ENCODE measurements at regions not wholly inside any gene's neighbourhood (a gene's known extent, or its start where the extent isn't known, plus 50 kb on each side); places are given as distances from the start of the nearest gene placed in this dataset.

DNA sequence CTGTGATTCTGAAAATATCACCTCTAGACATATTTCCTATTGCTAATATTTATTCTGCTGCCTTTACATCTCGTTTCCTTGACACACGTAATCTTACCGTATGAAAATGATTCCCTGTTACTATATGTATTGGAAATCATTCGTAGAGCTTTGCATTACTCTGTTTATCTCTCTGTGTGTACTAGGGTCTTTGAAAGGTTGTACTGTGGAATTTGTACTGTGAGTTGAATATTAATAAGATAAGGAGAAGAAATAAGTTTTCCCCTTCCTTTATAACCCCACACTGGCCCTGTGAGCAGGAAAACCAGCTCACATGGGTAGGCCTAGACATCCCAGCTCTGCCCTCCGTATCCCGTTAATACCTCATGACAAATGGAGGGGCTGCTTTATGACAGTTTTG is 354.9 kb downstream of the KLF5 start:
- Histone ChIP-seq H3K4me3 (ENCODE audit: low read depth, low read length, poor library complexity, severe bottlenecking) (no peak overlapping the region), H2AFZ (ENCODE audit: low read length) (no peak overlapping the region), H3K9ac (ENCODE audit: low read length) (no peak overlapping the region), H3F3A (ENCODE audit: insufficient read depth, low read length) (no peaks in the 10 kb centered on the region), H4K20me1 (ENCODE audit: insufficient read depth, low read length) (no peaks in the 10 kb centered on the region), H3K9me2 (ENCODE audit: low read depth, low read length) (no peaks in the 10 kb centered on the region), H3K27me3 (ENCODE audit: insufficient read depth, low read length) (no peaks in the 10 kb centered on the region), H3K4me1 (ENCODE audit: insufficient read depth, low read length, severe bottlenecking) (no peaks in the 10 kb centered on the region), H3K9me3 (ENCODE audit: low read length) (no peaks in the 10 kb centered on the region), H3K79me2 (ENCODE audit: insufficient read depth, low read length) (no peaks in the 10 kb centered on the region), H3K36me3 (ENCODE audit: insufficient read depth, low read length) (no peaks in the 10 kb centered on the region), H3K4me2 (ENCODE audit: low read length) (no peak overlapping the region), H3K27ac (ENCODE audit: low read depth, low read length, poor library complexity, severe bottlenecking) (no peak overlapping the region)
- TF ChIP-seq CTCF (IDR thresholded peaks at IDR 0.05; ENCODE audit: low read length), result no peak
- no peak for TF ChIP-seq EZH2 (IDR thresholded peaks at IDR 0.05; ENCODE audit: borderline replicate concordance, low read length)

DNA sequence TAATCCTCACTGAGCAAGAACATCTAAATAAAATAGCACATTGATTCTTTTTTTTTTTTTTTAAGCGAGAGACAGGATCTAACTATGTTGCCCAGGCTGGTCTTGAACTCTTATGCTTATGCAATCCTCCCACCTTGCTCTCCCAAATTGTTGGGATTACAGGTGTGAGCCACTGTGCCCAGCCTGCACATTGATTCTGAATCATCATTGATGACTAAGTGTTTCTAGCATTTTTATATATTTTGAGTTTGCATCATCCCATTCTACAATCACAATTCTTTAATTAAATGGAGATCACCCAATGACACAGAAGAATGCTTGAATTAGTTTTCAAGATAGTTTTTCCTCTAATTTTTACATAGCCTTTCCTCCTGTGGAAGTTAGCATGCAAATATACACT is 354.1 kb downstream of the KLF5 start:
- Histone ChIP-seq H3K4me2 (ENCODE audit: low read length) (no peak overlapping the region), H3K27me3 (ENCODE audit: insufficient read depth, low read length) (no peaks in the 10 kb centered on the region), H3F3A (ENCODE audit: insufficient read depth, low read length) (no peaks in the 10 kb centered on the region), H3K79me2 (ENCODE audit: insufficient read depth, low read length) (no peaks in the 10 kb centered on the region), H3K9ac (ENCODE audit: low read length) (no peak overlapping the region), H3K4me3 (ENCODE audit: low read depth, low read length, poor library complexity, severe bottlenecking) (no peak overlapping the region), H3K9me2 (ENCODE audit: low read depth, low read length) (no peaks in the 10 kb centered on the region), H2AFZ (ENCODE audit: low read length) (no peak overlapping the region), H4K20me1 (ENCODE audit: insufficient read depth, low read length) (no peaks in the 10 kb centered on the region), H3K9me3 (ENCODE audit: low read length) (no peaks in the 10 kb centered on the region), H3K4me1 (ENCODE audit: insufficient read depth, low read length, severe bottlenecking) (no peaks in the 10 kb centered on the region), H3K36me3 (ENCODE audit: insufficient read depth, low read length) (no peaks in the 10 kb centered on the region), H3K27ac (ENCODE audit: low read depth, low read length, poor library complexity, severe bottlenecking) (no peak overlapping the region)
- TF ChIP-seq CTCF (IDR thresholded peaks at IDR 0.05; ENCODE audit: low read length) (no peak), EZH2 (IDR thresholded peaks at IDR 0.05; ENCODE audit: borderline replicate concordance, low read length) (no peak)

DNA sequence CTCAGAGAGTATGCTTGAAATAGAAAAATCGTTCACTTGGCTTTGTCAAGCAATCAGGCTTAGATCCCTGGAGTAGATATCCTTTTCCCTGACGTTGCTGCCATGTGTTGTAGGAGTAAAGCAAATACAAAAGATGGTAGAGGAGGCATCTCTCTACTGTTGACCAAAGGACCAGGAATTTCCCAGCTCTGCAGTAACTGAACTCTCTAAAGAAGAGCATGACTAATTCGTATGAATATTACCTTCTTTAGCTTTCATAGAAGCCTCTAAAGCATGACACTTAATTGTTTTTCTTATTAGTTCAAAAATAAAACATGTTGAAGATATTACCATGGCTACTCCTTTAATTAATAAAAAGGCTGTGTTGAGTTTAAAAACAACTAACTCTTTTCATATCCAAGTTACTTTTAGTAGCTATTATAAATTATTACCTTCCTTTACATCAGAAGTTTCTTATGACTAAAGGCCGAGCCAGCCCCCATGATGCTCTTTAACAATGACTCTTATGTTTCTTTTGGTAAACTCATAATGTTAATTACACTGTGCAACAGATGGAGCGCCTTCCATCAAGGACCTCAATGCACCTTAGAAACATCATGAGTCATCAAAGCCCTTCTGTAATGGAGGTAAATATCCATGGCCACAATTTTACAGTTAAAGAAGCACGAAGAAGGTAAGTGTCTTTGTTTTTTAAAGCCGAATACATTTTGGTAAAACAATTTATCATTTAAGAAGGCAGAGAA is 352.4 kb downstream of the KLF5 start:
- Histone ChIP-seq H3K79me2 (ENCODE audit: insufficient read depth, low read length) (no peaks in the 10 kb centered on the region), H3K4me3 (ENCODE audit: low read depth, low read length, poor library complexity, severe bottlenecking) (no peak overlapping the region), H3K4me1 (ENCODE audit: insufficient read depth, low read length, severe bottlenecking) (no peaks in the 10 kb centered on the region), H3F3A (ENCODE audit: insufficient read depth, low read length) (no peaks in the 10 kb centered on the region), H3K9ac (ENCODE audit: low read length) (no peak overlapping the region), H3K36me3 (ENCODE audit: insufficient read depth, low read length) (no peaks in the 10 kb centered on the region), H3K9me3 (ENCODE audit: low read length) (no peaks in the 10 kb centered on the region), H2AFZ (ENCODE audit: low read length) (no peak overlapping the region), H3K27ac (ENCODE audit: low read depth, low read length, poor library complexity, severe bottlenecking) (no peak overlapping the region), H3K4me2 (ENCODE audit: low read length) (no peak overlapping the region), H3K27me3 (ENCODE audit: insufficient read depth, low read length) (no peaks in the 10 kb centered on the region), H3K9me2 (ENCODE audit: low read depth, low read length) (no peaks in the 10 kb centered on the region), H4K20me1 (ENCODE audit: insufficient read depth, low read length) (no peaks in the 10 kb centered on the region)
- TF ChIP-seq EZH2 (IDR thresholded peaks at IDR 0.05; ENCODE audit: borderline replicate concordance, low read length) (no peak), CTCF (IDR thresholded peaks at IDR 0.05; ENCODE audit: low read length) (no peak)
